H1 (cell line): ENCODE measurements at regions not wholly inside any gene's neighbourhood (a gene's known extent, or its start where the extent isn't known, plus 50 kb on each side); places are given as distances from the start of the nearest gene placed in this dataset.

ENCODE experiments used
- CHD7 ChIP-seq: fragments of 300-600 bp; sonication (generic); IDR thresholded peaks from 2 replicates; pipeline ENCODE4 v1.7.1; 2012; ENCODE audit warnings: low read length, moderate library complexity, mild to moderate bottlenecking, inconsistent platforms; ENCODE audit not compliant: insufficient replicate concordance

GRCh38 chr9:115923903-115924668 is 229.5 kb upstream of the PAPPA start (continued):
- TF ChIP-seq CHD7 = no peak
